Thoracic aorta (tissue), 2 donors: ENCODE measurements at regions not wholly inside any gene's neighbourhood (a gene's known extent, or its start where the extent isn't known, plus 50 kb on each side); places are given as distances from the start of the nearest gene placed in this dataset.

ENCODE experiments used
- ATAC-seq: fragments of 150-250 bp; one replicate; pipeline ENCODE4 v1.8.0; 2017; ENCODE audit warnings: low read depth; ENCODE audit not compliant: insufficient number of reproducible peaks, low FRiP score
- DNase-seq: peaks from one replicate; pipeline ENCODE4 v3.0.0-alpha.2; 2020; ENCODE audit warnings: low spot score
- H3K27ac ChIP-seq, 2 donors: fragments of 200-600 bp; sonication (generic); 1 replicate in 1 of 2; 2 replicates in 1 of 2; pipeline ENCODE4 v1.5.1; 2016; ENCODE audit warnings: mild to moderate bottlenecking in 2 of 2, moderate library complexity in 2 of 2
- H3K27me3 ChIP-seq: fragments of 200-600 bp; sonication (generic); replicated peaks from 2 replicates; pipeline ENCODE4 v1.6.0; 2016; ENCODE audit warnings: mild to moderate bottlenecking; ENCODE audit not compliant: insufficient read depth
- H3K36me3 ChIP-seq: fragments of 200-600 bp; sonication (generic); one replicate; pipeline ENCODE4 v1.5.1; 2016
- H3K4me1 ChIP-seq, 2 donors: fragments of 200-600 bp; sonication (generic); 1 replicate in 1 of 2; 2 replicates in 1 of 2; pipeline versions ENCODE4 v1.5.1 to v1.6.0; 2016; ENCODE audit warnings: low read depth in 2 of 2, mild to moderate bottlenecking in 1 of 2; ENCODE audit not compliant: control insufficient read depth in 1 of 2
- H3K4me3 ChIP-seq: fragments of 200-600 bp; sonication (generic); 2 replicates; pipeline ENCODE4 v1.5.1; 2016; ENCODE audit warnings: mild to moderate bottlenecking
- H3K9me3 ChIP-seq: fragments of 200-600 bp; sonication (generic); 2 replicates; pipeline ENCODE4 v1.5.1; 2016
- CTCF ChIP-seq: fragments of 200-600 bp; sonication (generic); IDR thresholded peaks from one replicate; pipeline ENCODE4 v1.5.1; 2019; ENCODE audit warnings: antibody characterized with exemption

GRCh38 chr3:127100459-127101410 lies 92.2 kb upstream of the PRR23E start:
- Histone ChIP-seq H3K9me3 (no peaks in the 10 kb centered on the region), H3K36me3 (no peaks in the 10 kb centered on the region), H3K27ac (no peak overlapping the region), H3K27me3 (no peaks in the 10 kb centered on the region), H3K4me1 (no peaks in the 10 kb centered on the region), H3K4me3 (no peak overlapping the region)
- DNase-seq = no peak
- no peak for TF ChIP-seq CTCF
- ATAC-seq = no peak

- DNase-seq (no peak), ATAC-seq (no peak)
- no peak for TF ChIP-seq CTCF
These were observed 91.3 kb upstream of the PRR23E start for GRCh38 chr3:127101411-127102187.

GRCh38 chr3:127102188-127102520 lies 90.8 kb upstream of the PRR23E start:
- no peak for ATAC-seq
- TF ChIP-seq CTCF = no peak
- H3K27me3 ChIP-seq = no peaks in the 10 kb centered on the region
- DNase-seq = no peak
- H3K27ac ChIP-seq = no peak overlapping the region
- H3K36me3 ChIP-seq = no peaks in the 10 kb centered on the region
- H3K4me1 ChIP-seq = no peaks in the 10 kb centered on the region
- H3K4me3 ChIP-seq = no peak overlapping the region
- H3K9me3 ChIP-seq = no peaks in the 10 kb centered on the region

More at GRCh38 chr3:127101411-127102187, 91.3 kb upstream of the PRR23E start:
- no peaks in the 10 kb centered on the region for H3K27me3 ChIP-seq
- H3K27ac ChIP-seq = no peak overlapping the region
- H3K4me3 ChIP-seq = no peak overlapping the region
- no peaks in the 10 kb centered on the region for H3K36me3 ChIP-seq
- H3K9me3 ChIP-seq = no peaks in the 10 kb centered on the region
- H3K4me1 ChIP-seq = no peaks in the 10 kb centered on the region

- H3K4me3 ChIP-seq = no peak overlapping the region
- no peaks in the 10 kb centered on the region for H3K4me1 ChIP-seq
- H3K27me3 ChIP-seq = no peaks in the 10 kb centered on the region
- no peak overlapping the region for H3K27ac ChIP-seq
- no peaks in the 10 kb centered on the region for H3K36me3 ChIP-seq
- no peak for TF ChIP-seq CTCF
- no peaks in the 10 kb centered on the region for H3K9me3 ChIP-seq
- ATAC-seq (no peak), DNase-seq (no peak)
These were observed 90.3 kb upstream of the PRR23E start for GRCh38 chr3:127102587-127102986.

- Histone ChIP-seq H3K4me3 (no peak overlapping the region), H3K4me1 (no peaks in the 10 kb centered on the region), H3K27ac (no peak overlapping the region), H3K9me3 (no peaks in the 10 kb centered on the region), H3K36me3 (no peaks in the 10 kb centered on the region), H3K27me3 (no peaks in the 10 kb centered on the region)
- DNase-seq = no peak
- TF ChIP-seq CTCF = no peak
- no peak for ATAC-seq
These were observed 89.9 kb upstream of the PRR23E start for GRCh38 chr3:127103080-127103479.
